SK-N-MC (cell line): ENCODE measurements at regions not wholly inside any gene's neighbourhood (a gene's known extent, or its start where the extent isn't known, plus 50 kb on each side); places are given as distances from the start of the nearest gene placed in this dataset.

Source experiments
- EZH2 ChIP-seq: fragments of 200-600 bp; sonication (generic); IDR thresholded peaks from one replicate; pipeline ENCODE4 v1.6.1; 2017; ENCODE audit warnings: antibody characterized with exemption
- FOXP2 ChIP-seq: optimal IDR thresholded peaks from 2 replicates; pipeline ENCODE3; 2011; ENCODE audit warnings: mild to moderate bottlenecking, moderate library complexity; ENCODE audit not compliant: insufficient read depth; ENCODE audit errors: extremely low read length, control extremely low read depth
- POLR2AphosphoS5 ChIP-seq: IDR thresholded peaks from 2 replicates; pipeline ENCODE4 v1.6.1; 2012; ENCODE audit warnings: mild to moderate bottlenecking, low read depth, low read length, borderline replicate concordance

DNA sequence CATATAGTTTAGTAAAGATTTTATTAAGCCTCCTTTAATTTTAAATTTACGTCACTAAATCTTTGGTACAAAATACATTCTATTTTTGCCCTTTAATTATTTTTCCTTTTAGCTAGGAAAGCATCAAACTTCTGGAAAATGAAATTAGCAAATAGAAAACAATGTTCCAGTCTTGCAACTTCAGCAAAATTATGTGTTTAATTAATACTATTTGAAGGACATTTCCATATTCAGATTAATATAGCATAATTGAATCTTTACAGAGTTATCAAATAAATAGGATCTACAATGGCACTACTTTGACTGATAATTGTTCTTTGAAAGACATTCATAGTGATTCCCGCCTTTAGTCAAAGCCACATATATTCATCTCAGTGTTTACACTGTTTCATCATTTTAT, 904.2 kb downstream of the KCNT2 start:
- TF ChIP-seq EZH2 (no peak), POLR2AphosphoS5 (no peak), FOXP2 (no peak)
